ENCODE measurements at regions not wholly inside any gene's neighbourhood (a gene's known extent, or its start where the extent isn't known, plus 50 kb on each side); places are given as distances from the start of the nearest gene placed in this dataset.

- Histone ChIP-seq H3K4me1 (ENCODE audit: control insufficient read depth in 2 of 3, insufficient read depth in 2 of 3, low read depth in 1 of 3, low read length in 3 of 3) (no peaks in the 10 kb centered on the region), H3K36me3 (ENCODE audit: control insufficient read depth in 2 of 3, insufficient read depth in 3 of 3, low read length in 3 of 3) (no peaks in the 10 kb centered on the region), H3K9me3 (ENCODE audit: control insufficient read depth in 2 of 3, insufficient read depth in 1 of 3, low read length in 3 of 3) (no peaks in the 10 kb centered on the region), H3K4me3 (ENCODE audit: low read length in 3 of 3) (no peak overlapping the region), H3K27ac (ENCODE audit: low read depth in 2 of 2, low read length in 2 of 2) (peak overlapping the region; percentile 51 to 83), H3K9ac (ENCODE audit: low read length in 3 of 3) (no peak overlapping the region), H3K27me3 (ENCODE audit: control insufficient read depth, insufficient read depth, low read length) (no peaks in the 10 kb centered on the region)
- DNase-seq, result no peak
- intact Hi-C loops (cut with DNase I), result no loop called here
- FAIRE-seq, result no peak
- no peak for TF ChIP-seq CTCF (IDR thresholded peaks at IDR 0.05; ENCODE audit: borderline replicate concordance, extremely low read depth, insufficient read depth)
Observed at GRCh38 chr1:244164511-244164890, 113.4 kb downstream of the ZBTB18 start.

DNA sequence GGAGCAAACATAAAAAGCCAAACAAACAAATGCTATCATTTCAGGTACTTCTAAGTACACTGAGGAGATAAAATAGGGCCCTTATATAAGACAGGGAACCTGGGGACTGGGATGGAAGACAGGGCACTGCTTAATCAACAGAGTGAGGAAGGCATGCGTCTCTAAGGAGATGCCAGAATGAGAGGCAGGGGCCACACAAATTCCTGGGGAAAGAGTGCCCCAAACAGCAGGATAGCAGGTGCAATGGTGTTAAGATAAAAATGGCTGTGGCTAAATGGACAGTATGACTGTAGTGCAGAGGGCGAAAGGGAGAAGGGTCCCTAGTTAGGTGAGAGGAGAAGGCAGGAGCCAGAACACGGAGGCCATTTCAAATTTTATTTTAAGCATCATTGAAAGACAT, 113.9 kb downstream of the ZBTB18 start:
- intact Hi-C loops (cut with DNase I), result no loop called here
- no peak for TF ChIP-seq CTCF (IDR thresholded peaks at IDR 0.05; ENCODE audit: borderline replicate concordance, extremely low read depth, insufficient read depth)
- Histone ChIP-seq H3K4me3 (ENCODE audit: low read length in 3 of 3) (no peak overlapping the region), H3K4me1 (ENCODE audit: control insufficient read depth in 2 of 3, insufficient read depth in 2 of 3, low read depth in 1 of 3, low read length in 3 of 3) (no peaks in the 10 kb centered on the region), H3K9me3 (ENCODE audit: control insufficient read depth in 2 of 3, insufficient read depth in 1 of 3, low read length in 3 of 3) (no peaks in the 10 kb centered on the region), H3K27ac (ENCODE audit: low read depth in 2 of 2, low read length in 2 of 2) (peak overlapping the region in 1 of 2 donors; percentile 83), H3K27me3 (ENCODE audit: control insufficient read depth, insufficient read depth, low read length) (no peaks in the 10 kb centered on the region), H3K36me3 (ENCODE audit: control insufficient read depth in 2 of 3, insufficient read depth in 3 of 3, low read length in 3 of 3) (no peaks in the 10 kb centered on the region), H3K9ac (ENCODE audit: low read length in 3 of 3) (no peak overlapping the region)
- no peak for DNase-seq
- FAIRE-seq, result no peak

DNA sequence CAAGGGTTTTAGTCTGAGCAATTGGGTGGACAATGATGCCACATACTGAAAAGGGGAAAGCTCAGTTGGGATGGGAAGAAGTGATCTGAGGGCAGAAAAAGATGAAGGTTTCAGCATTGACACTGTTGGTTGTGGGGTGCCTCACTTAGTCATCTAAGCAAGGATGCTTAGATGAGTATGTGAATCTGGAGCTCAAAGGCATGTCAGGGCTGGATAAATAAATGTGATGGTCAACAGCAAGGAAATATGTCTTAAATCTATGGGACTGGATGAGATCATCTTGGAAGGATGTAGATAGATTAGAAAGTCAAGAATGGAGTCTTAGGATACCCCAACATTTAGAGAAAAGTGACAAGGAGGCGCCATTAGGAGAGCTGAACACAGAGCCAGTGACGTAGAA, 114.6 kb downstream of the ZBTB18 start:
- no peak for DNase-seq
- Histone ChIP-seq H3K27ac (ENCODE audit: low read depth in 2 of 2, low read length in 2 of 2) (no peak overlapping the region), H3K36me3 (ENCODE audit: control insufficient read depth in 2 of 3, insufficient read depth in 3 of 3, low read length in 3 of 3) (no peaks in the 10 kb centered on the region), H3K4me3 (ENCODE audit: low read length in 3 of 3) (no peak overlapping the region), H3K27me3 (ENCODE audit: control insufficient read depth, insufficient read depth, low read length) (no peaks in the 10 kb centered on the region), H3K9ac (ENCODE audit: low read length in 3 of 3) (no peak overlapping the region), H3K9me3 (ENCODE audit: control insufficient read depth in 2 of 3, insufficient read depth in 1 of 3, low read length in 3 of 3) (no peaks in the 10 kb centered on the region), H3K4me1 (ENCODE audit: control insufficient read depth in 2 of 3, insufficient read depth in 2 of 3, low read depth in 1 of 3, low read length in 3 of 3) (no peaks in the 10 kb centered on the region)
- no peak for TF ChIP-seq CTCF (IDR thresholded peaks at IDR 0.05; ENCODE audit: borderline replicate concordance, extremely low read depth, insufficient read depth)
- FAIRE-seq, result no peak
- intact Hi-C loops (cut with DNase I), result no loop called here

- no peak for DNase-seq
Observed at GRCh38 chr1:244171241-244171985, 120.3 kb downstream of the ZBTB18 start.

More at GRCh38 chr1:244171241-244171985, 120.3 kb downstream of the ZBTB18 start:
- H3K27ac ChIP-seq (ENCODE audit: low read depth in 2 of 2, low read length in 2 of 2), result no peak overlapping the region
- no peak overlapping the region for H3K9ac ChIP-seq (ENCODE audit: low read length in 3 of 3)
- no peak for TF ChIP-seq CTCF (IDR thresholded peaks at IDR 0.05; ENCODE audit: borderline replicate concordance, extremely low read depth, insufficient read depth)
- no peaks in the 10 kb centered on the region for H3K27me3 ChIP-seq (ENCODE audit: control insufficient read depth, insufficient read depth, low read length)
- no peak overlapping the region for H3K4me3 ChIP-seq (ENCODE audit: low read length in 3 of 3)
- no peaks in the 10 kb centered on the region for H3K9me3 ChIP-seq (ENCODE audit: control insufficient read depth in 2 of 3, insufficient read depth in 1 of 3, low read length in 3 of 3)
- H3K4me1 ChIP-seq (ENCODE audit: control insufficient read depth in 2 of 3, insufficient read depth in 2 of 3, low read depth in 1 of 3, low read length in 3 of 3), result no peaks in the 10 kb centered on the region
- intact Hi-C loops (cut with DNase I), result no loop called here
- FAIRE-seq, result no peak
- no peaks in the 10 kb centered on the region for H3K36me3 ChIP-seq (ENCODE audit: control insufficient read depth in 2 of 3, insufficient read depth in 3 of 3, low read length in 3 of 3)

Measured in kidney (tissue), 13 donors.